HG02970 (cell line): ENCODE measurements at regions not wholly inside any gene's neighbourhood (a gene's known extent, or its start where the extent isn't known, plus 50 kb on each side); places are given as distances from the start of the nearest gene placed in this dataset.
"Not testable (repeated sequence)": the region's sequence is repeated elsewhere in the genome, so short reads cannot be mapped to it uniquely, and the experiment has no call there.

Experiments used
- ATAC-seq: cut with Tn5 transposase; IDR thresholded peaks from one replicate; pipeline ENCODE4 v1.9.1; 2021; ENCODE audit warnings: mild to moderate bottlenecking, moderate library complexity, moderate number of reproducible peaks; ENCODE audit not compliant: unreplicated experiment, low FRiP score

GRCh38 chr1:222084048-222084447 is 342.2 kb upstream of the DUSP10 start:
- no peak for ATAC-seq

DNA sequence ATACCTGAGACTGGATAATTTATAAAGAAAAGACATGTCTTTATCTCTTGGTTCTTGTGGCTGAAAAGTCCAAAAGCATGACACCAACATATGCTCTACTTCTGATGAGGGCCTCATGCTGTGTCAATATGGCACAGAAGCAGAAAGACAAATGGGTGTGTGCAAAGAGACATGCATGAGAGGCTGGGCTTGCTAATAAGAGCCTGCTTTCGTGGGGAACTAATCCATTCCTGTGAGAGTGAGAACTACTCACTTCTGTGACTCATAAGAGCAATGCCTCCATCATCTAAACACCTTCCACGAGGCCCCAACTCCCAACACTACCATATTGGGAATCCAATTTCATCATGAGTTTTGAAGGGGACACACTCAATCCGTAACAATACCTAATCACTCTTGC is 340.0 kb upstream of the DUSP10 start:
- no peak for ATAC-seq

- no peak for ATAC-seq
These were observed 337.7 kb upstream of the DUSP10 start for GRCh38 chr1:222079566-222079965.

GRCh38 chr1:222077206-222077605 is 335.3 kb upstream of the DUSP10 start:
- ATAC-seq: no peak

DNA sequence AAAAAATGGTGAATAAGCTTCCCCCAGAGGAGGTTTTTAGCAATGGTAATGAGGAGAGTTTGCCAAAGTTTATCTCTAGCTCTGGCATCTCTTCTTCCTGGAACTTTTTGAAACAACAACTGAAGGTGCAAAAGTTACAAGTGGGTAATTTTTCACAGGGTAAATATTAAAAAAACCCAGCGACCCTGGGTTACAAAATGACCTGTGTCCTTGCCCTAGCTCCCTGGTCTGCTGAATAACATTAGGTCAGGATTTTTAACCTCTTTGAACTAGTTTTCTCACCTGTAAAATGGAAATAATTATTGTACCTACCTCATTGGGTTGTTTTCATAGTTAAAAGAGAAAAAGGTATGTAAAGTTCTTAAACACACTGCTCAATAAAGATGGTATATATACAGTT is 332.4 kb upstream of the DUSP10 start:
- ATAC-seq: no peak

DNA sequence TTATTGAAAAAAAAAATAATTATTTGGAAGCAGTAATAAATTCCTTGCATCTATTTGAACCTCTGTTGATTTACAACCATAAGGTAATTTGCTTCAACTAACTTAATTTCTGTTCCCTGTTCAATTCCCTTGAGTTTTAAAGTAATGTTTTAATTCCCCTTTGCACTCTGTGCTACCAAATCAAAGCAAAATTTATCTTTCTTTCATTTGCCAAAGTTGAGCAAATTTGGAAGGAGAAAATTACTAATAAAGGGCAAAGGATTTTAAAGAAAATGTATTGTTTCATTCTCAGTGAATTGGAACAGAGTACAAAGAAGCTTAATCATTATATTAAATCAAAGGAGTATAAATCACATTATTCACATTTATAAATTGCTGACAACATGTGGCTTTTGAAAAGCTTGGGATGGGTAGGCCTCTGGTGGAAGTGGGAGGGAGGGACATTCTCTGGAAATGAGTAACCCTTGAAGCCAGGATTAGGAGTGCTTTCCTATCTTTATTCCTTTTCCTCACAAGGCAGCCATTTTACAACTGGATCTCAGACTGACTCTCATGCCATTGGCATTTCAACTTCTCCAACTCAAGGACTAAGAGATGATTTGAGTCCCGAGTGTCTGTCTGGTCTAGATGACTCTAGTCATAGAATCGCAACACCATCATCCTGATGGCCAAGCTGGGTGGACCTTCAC is 331.6 kb upstream of the DUSP10 start:
- no peak for ATAC-seq

DNA sequence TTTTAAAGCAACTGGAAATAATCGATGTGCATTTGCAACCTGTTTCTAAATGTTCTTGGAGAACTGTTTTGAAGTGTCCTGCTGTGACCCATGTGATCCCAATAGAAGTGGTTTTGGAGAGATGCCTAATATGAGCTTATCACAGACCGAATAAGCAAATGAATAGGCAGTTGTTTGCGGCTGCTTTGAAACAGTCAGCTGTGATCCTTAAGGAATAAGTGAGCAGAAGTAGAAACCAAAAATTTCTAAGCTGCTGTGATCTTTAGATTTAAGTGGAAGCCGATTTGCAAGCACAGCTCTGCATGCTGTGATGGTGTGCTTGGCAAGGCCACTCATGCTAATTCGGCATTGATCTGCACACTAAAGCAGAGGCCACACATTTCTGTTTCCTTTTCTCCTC is 329.5 kb upstream of the DUSP10 start:
- no peak for ATAC-seq

GRCh38 chr1:222068937-222069336 is 327.0 kb upstream of the DUSP10 start:
- no peak for ATAC-seq

DNA sequence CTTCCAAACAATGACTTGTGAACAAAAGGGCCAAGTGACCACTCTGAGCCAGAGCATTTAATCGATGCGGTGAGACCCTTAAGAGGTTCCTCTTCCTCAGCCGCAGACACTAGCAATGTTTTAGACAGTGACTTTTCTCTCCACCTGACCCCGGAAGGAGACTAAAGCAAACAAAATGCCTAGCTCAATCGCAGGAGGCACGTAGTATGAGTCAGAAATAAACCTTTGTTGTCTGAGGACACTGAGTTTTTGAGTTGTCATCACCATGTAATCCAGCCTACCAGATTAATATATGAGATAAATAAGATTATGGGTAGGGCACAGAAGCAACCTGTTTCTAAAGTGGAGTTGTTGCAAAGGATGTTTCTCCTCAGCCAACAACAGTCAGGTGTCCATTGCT is 326.2 kb upstream of the DUSP10 start:
- no peak for ATAC-seq

GRCh38 chr1:222066539-222066938 is 324.6 kb upstream of the DUSP10 start:
- no peak for ATAC-seq

- ATAC-seq: no peak
These were observed 323.3 kb upstream of the DUSP10 start for GRCh38 chr1:222065234-222065633.

DNA sequence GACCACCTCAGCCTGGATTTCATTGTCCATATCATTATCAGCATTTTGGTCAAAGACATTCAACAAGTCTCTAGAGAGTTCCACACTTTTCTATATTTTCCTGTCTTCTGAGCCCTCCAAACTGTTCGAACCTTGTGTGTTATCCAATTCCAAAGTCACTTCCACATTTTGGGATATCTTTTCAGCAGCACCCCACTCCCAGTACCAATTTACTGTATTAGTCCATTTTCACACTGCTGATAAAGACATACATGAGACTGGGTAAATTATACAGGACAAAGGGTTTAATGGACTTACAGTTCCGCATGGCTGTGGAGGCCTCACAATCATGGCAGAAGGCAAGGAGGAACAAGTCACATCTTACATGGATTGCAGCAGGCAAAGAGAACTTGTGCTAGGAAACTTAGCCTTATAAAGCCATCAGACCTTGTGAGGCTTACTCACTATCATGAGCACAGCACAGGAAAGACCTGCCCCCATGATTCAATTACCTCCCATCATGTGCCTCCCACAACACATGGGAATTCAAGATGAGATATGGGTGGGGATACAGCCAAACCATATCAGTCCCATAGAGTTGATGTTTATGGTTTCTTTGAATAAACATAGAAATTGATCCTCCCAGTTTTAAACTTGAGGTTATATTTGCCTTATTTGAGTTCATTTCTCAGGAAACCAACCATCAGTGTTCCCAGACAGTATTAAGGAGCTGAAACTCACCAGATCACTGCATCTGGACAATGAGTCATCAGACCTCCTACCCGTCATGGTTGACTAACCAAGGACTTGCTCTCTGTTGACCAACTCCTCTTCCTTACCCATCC is 322.7 kb upstream of the DUSP10 start:
- no peak for ATAC-seq

GRCh38 chr1:222062640-222063039 is 320.8 kb upstream of the DUSP10 start:
- no peak for ATAC-seq

- no peak for ATAC-seq
These were observed 319.9 kb upstream of the DUSP10 start for GRCh38 chr1:222061711-222062359.

- ATAC-seq: no peak
These were observed 318.5 kb upstream of the DUSP10 start for GRCh38 chr1:222060210-222060916.

DNA sequence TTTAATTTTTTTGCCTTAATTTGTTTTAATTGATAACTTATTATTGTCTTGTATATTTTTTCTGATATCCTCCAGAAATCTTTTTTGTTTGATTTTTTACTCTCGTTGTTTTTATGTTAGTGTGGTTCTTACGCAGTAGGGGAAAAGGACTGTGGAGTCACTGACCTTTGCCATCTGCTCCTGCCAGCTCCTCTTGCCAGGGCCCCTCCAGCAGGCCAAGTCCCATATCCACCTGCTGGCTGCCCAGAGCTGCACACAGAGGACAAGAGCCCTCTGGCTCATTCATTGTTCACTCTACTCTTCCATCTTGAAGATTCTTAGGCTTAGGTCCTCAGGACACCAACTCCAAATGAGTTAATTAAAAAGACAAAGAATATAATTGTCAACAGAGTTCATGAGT is 316.4 kb upstream of the DUSP10 start:
- ATAC-seq: no peak

- ATAC-seq: no peak
These were observed 315.3 kb upstream of the DUSP10 start for GRCh38 chr1:222057162-222057561.

DNA sequence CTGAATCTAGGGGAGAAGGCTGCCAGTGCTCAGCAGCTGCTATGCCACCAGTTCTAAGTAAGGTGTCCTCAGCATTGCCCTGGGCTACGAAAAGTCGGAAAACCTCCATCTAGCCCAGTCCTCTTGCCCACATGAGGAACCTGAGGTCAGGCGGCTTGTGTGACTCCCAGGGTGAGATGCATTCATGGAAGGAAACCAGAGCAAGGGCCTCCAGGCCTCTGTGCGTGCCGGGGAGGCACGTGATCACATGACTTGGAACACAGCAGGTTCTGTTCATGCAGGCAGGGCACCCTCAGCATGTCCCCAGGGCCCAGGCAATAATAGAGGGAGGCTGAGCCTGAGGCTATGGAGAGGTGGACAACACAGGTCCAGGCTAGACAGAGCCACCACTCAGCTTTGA is 312.5 kb upstream of the DUSP10 start:
- ATAC-seq: no peak

- no peak for ATAC-seq
These were observed 312.0 kb upstream of the DUSP10 start for GRCh38 chr1:222053790-222054294.

GRCh38 chr1:222051311-222051710 is 309.4 kb upstream of the DUSP10 start:
- not testable (repeated sequence) for ATAC-seq

DNA sequence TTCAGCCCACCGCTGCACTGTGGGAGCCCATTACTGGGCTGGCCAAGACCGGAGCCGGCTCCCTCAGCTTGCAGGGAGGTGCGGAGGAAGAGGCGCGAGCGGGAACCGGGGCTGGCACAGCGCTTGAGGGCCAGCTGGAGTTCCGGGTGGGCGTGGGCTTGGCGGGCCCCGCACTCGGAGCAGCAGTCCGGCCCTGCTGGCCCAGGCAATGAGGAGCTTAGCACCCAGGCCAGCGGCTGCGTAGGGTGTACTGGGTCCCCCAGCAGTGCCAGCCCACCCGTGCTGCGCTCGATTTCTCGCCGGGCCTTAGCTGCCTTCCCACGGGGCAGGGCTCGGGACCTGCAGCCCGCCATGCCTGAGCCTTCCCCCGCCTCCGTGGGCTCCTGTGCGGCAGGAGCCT is 307.8 kb upstream of the DUSP10 start:
- not testable (repeated sequence) for ATAC-seq
